NCI-H526 (cell line): ENCODE measurements at regions not wholly inside any gene's neighbourhood (a gene's known extent, or its start where the extent isn't known, plus 50 kb on each side); places are given as distances from the start of the nearest gene placed in this dataset.

ENCODE experiments used
- DNase-seq, 2 experiments: peaks; one replicate each; lab custom pipeline; 2025; lab: John Stamatoyannopoulos, UW

- DNase-seq = no peak
These were observed 177.4 kb downstream of the SEC61B start for GRCh38 chr9:99399474-99399873.

GRCh38 chr9:99400184-99400731 is 178.2 kb downstream of the SEC61B start:
- no peak for DNase-seq

GRCh38 chr9:99401680-99402504 is 179.8 kb downstream of the SEC61B start:
- DNase-seq = no peak

- no peak for DNase-seq
These were observed 181.3 kb downstream of the SEC61B start for GRCh38 chr9:99403371-99403770.

GRCh38 chr9:99405359-99405758 is 183.3 kb downstream of the SEC61B start:
- no peak for DNase-seq

GRCh38 chr9:99406939-99407338 is 184.9 kb downstream of the SEC61B start:
- DNase-seq = no peak

- no peak for DNase-seq
These were observed 189.0 kb downstream of the SEC61B start for GRCh38 chr9:99411068-99411467.

GRCh38 chr9:99411479-99412115 is 189.5 kb downstream of the SEC61B start:
- no peak for DNase-seq

- DNase-seq = no peak
These were observed 190.5 kb downstream of the SEC61B start for GRCh38 chr9:99412606-99413005.

GRCh38 chr9:99414321-99414720 is 192.2 kb downstream of the SEC61B start:
- no peak for DNase-seq

- no peak for DNase-seq
These were observed 193.5 kb downstream of the SEC61B start for GRCh38 chr9:99415606-99416005.

- DNase-seq = no peak
These were observed 193.9 kb downstream of the SEC61B start for GRCh38 chr9:99416007-99416406.

GRCh38 chr9:99419070-99419469 is 197.0 kb downstream of the SEC61B start:
- no peak for DNase-seq

- no peak for DNase-seq
These were observed 199.3 kb downstream of the SEC61B start for GRCh38 chr9:99421369-99421768.

GRCh38 chr9:99425124-99425523 is 203.0 kb downstream of the SEC61B start:
- DNase-seq = no peak

GRCh38 chr9:99425923-99426842 is 204.1 kb downstream of the SEC61B start:
- DNase-seq = no peak

GRCh38 chr9:99427260-99427659 is 205.2 kb downstream of the SEC61B start:
- DNase-seq = no peak

- DNase-seq = no peak
These were observed 208.2 kb downstream of the SEC61B start for GRCh38 chr9:99430301-99430700.

- no peak for DNase-seq
These were observed 209.0 kb downstream of the SEC61B start for GRCh38 chr9:99431103-99431502.

- no peak for DNase-seq
These were observed 210.0 kb downstream of the SEC61B start for GRCh38 chr9:99432075-99432474.

- no peak for DNase-seq
These were observed 211.0 kb downstream of the SEC61B start for GRCh38 chr9:99433095-99433494.

- no peak for DNase-seq
These were observed 211.5 kb downstream of the SEC61B start for GRCh38 chr9:99433555-99433954.
